Retinal pigment epithelial cell (primary cell): ENCODE measurements at regions not wholly inside any gene's neighbourhood (a gene's known extent, or its start where the extent isn't known, plus 50 kb on each side); places are given as distances from the start of the nearest gene placed in this dataset.

Source experiments
- DNase-seq: peaks from one replicate; pipeline ENCODE4 v3.0.0-alpha.2; 2010; ENCODE audit warnings: low read depth
- H3K4me3 ChIP-seq: 2 replicates; pipeline ENCODE4 v1.5.1; 2011; ENCODE audit warnings: mild to moderate bottlenecking, low read length, control low read depth, moderate library complexity
- CTCF ChIP-seq: conservative IDR thresholded peaks from 2 replicates; pipeline ENCODE4 v1.5.1; 2011; ENCODE audit warnings: low read depth, low read length, control low read depth, inconsistent platforms

- TF ChIP-seq CTCF: no peak
- H3K4me3 ChIP-seq: no peak overlapping the region
- DNase-seq: no peak
Measured at GRCh38 chr10:78306358-78306757, 272.7 kb downstream of the RPS24 start.

GRCh38 chr10:78307576-78307975, 273.9 kb downstream of the RPS24 start:
- no peak for DNase-seq
- TF ChIP-seq CTCF: no peak
- no peak overlapping the region for H3K4me3 ChIP-seq

GRCh38 chr10:78309536-78310237, 276.0 kb downstream of the RPS24 start:
- DNase-seq: no peak
- H3K4me3 ChIP-seq: no peak overlapping the region
- no peak for TF ChIP-seq CTCF

- H3K4me3 ChIP-seq: no peak overlapping the region
- no peak for TF ChIP-seq CTCF
- DNase-seq: no peak
Measured at GRCh38 chr10:78310481-78311080, 276.9 kb downstream of the RPS24 start.

- no peak overlapping the region for H3K4me3 ChIP-seq
- no peak for TF ChIP-seq CTCF
- no peak for DNase-seq
Measured at GRCh38 chr10:78312197-78313047, 278.8 kb downstream of the RPS24 start.

GRCh38 chr10:78313048-78313381, 279.4 kb downstream of the RPS24 start:
- no peak for TF ChIP-seq CTCF

More at GRCh38 chr10:78313048-78313381, 279.4 kb downstream of the RPS24 start:
- H3K4me3 ChIP-seq: no peak overlapping the region
- no peak for DNase-seq
